Esophagus squamous epithelium (tissue), 4 donors: ENCODE measurements at regions not wholly inside any gene's neighbourhood (a gene's known extent, or its start where the extent isn't known, plus 50 kb on each side); places are given as distances from the start of the nearest gene placed in this dataset.

Experiments used
- CTCF ChIP-seq, 6 experiments: fragments of 450-650 bp in 4 of 6; fragments of 200-600 bp in 2 of 6; sonication (generic) in 2 of 6; IDR thresholded peaks; one replicate each; pipeline ENCODE4 v1.5.1; 2016 to 2019; ENCODE audit warnings: antibody characterized with exemption in 6 of 6, mild to moderate bottlenecking in 4 of 6, moderate library complexity in 4 of 6
- POLR2A ChIP-seq, 4 donors: fragments of 450-650 bp; IDR thresholded peaks; one replicate each; pipeline ENCODE4 v1.6.1; 2017; ENCODE audit warnings: antibody characterized with exemption in 4 of 4, mild to moderate bottlenecking in 4 of 4, moderate library complexity in 3 of 4

DNA sequence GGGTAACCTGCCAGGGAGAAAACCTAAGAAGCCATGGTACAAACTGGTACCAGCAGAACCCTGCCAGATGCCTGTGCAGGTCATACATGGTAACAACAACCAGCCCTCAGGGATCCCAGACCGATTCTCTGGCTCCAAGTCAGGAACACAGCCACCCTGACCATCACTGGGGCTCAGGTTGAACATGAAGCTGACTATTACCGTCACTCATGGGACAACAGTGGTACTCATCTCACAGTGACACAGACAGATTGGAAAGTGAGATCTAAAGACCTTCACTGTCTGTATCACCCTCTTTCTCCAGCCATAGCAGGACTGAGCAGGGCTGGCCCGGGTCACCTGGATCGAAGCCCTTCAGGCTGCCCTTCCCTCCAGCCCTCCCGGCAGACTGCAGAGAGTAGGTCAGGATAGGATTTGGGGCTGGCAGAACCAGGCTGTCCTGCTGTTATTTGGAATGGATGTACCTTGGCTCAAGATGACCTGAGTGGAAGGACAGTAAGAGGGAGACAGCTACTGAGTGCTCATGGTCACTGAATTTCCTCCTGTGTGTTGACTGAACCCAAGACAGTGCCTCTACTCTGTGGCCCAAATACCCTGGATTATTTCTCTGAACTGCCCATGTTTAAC is 94.7 kb downstream of the GGTLC2 start:
- TF ChIP-seq CTCF (IDR thresholded peaks at IDR 0.05) (no peak), POLR2A (IDR thresholded peaks at IDR 0.05) (no peak)
